Endothelial cell of umbilical vein (primary cell): ENCODE measurements at regions not wholly inside any gene's neighbourhood (a gene's known extent, or its start where the extent isn't known, plus 50 kb on each side); places are given as distances from the start of the nearest gene placed in this dataset.

ENCODE experiments used
- BruUV-seq: library from RNA; stranded (reverse); fragments of 400-500 nt; replicated peaks from 2 replicates; lab custom pipeline; 2021; lab: Mats Ljungman, UMichigan
- CTCF ChIA-PET: fragments of 300-600, 350-600 bp; sonication (Branson Sonifier 250); formaldehyde crosslinking; loops from one replicate; lab custom pipeline; 2021; ENCODE audit warnings: antibody characterized with exemption, inconsistent platforms; lab: Charles Lee
- POLR2A ChIA-PET: fragments of 300-600, 350-600 bp; sonication (Branson Sonifier 250); formaldehyde crosslinking; loops from one replicate; lab custom pipeline; 2021; ENCODE audit warnings: antibody characterized with exemption, inconsistent platforms; lab: Charles Lee
- DNase-seq: peaks from one replicate; pipeline ENCODE4 v3.0.0-alpha.2; 2011; ENCODE audit warnings: low read depth, low spot score
- FAIRE-seq: peaks from 2 replicates; lab custom pipeline; 2011; peaks lifted over from hg19 to GRCh38; lab: Jason Lieb, UNC
- H2AFZ ChIP-seq: 2 replicates; pipeline ENCODE4 v1.6.0; 2012; ENCODE audit warnings: low read depth, low read length, control low read depth, inconsistent platforms
- H3K27ac ChIP-seq: 2 replicates; pipeline ENCODE4 v1.5.1; 2011; ENCODE audit warnings: low read depth, mild to moderate bottlenecking, control low read depth, low read length, moderate library complexity; ENCODE audit not compliant: insufficient read depth
- H3K27me3 ChIP-seq, 2 experiments: 2 replicates each; pipeline versions ENCODE4 v1.6.0 to v1.6.1; 2011; ENCODE audit warnings: low read length in 2 of 2, mixed read lengths in 1 of 2; ENCODE audit not compliant: control insufficient read depth in 2 of 2, insufficient read depth in 2 of 2
- H3K36me3 ChIP-seq, 2 experiments: 2 replicates in 1 of 2; 3 replicates in 1 of 2; pipeline ENCODE4 v1.5.1; 2011; ENCODE audit warnings: low read length in 2 of 2, mild to moderate bottlenecking in 1 of 2, moderate library complexity in 1 of 2; ENCODE audit not compliant: control insufficient read depth in 2 of 2, insufficient read depth in 2 of 2; ENCODE audit errors: extremely low read depth in 1 of 2
- H3K4me1 ChIP-seq: 3 replicates; pipeline ENCODE4 v1.5.1; 2011; ENCODE audit warnings: mild to moderate bottlenecking, low read length; ENCODE audit not compliant: control insufficient read depth, insufficient read depth; ENCODE audit errors: extremely low read depth
- H3K4me2 ChIP-seq: 2 replicates; pipeline ENCODE4 v1.6.1; 2011; ENCODE audit warnings: low read length, control low read depth, mixed read lengths; ENCODE audit not compliant: insufficient read depth
- H3K4me3 ChIP-seq, 3 experiments: fragments of 200-600 bp in 1 of 3; sonication (generic), shearing (Covaris generic) in 1 of 3; replicated peaks in 1 of 3; 2 replicates each; pipeline ENCODE4 v1.5.1; 2011 to 2016; ENCODE audit warnings: control low read depth in 3 of 3, low read length in 3 of 3, mild to moderate bottlenecking in 2 of 3, inconsistent platforms in 1 of 3, low read depth in 1 of 3, moderate library complexity in 1 of 3; ENCODE audit not compliant: insufficient read depth in 1 of 3
- H3K79me2 ChIP-seq: 2 replicates; pipeline ENCODE4 v1.6.0; 2012; ENCODE audit warnings: low read length, inconsistent platforms; ENCODE audit not compliant: control insufficient read depth, insufficient read depth
- H3K9ac ChIP-seq: replicated peaks from 2 replicates; pipeline ENCODE3; 2011; ENCODE audit warnings: low read length, control low read depth; ENCODE audit not compliant: insufficient read depth; ENCODE audit errors: extremely low read depth
- H3K9me1 ChIP-seq: replicated peaks from 3 replicates; pipeline ENCODE4 v1.6.0; 2011; ENCODE audit warnings: mild to moderate bottlenecking, low read length; ENCODE audit not compliant: control insufficient read depth, insufficient read depth; ENCODE audit errors: extremely low read depth
- H3K9me3 ChIP-seq: replicated peaks from 2 replicates; pipeline ENCODE4 v1.5.1; 2012; ENCODE audit warnings: low read length, inconsistent platforms; ENCODE audit not compliant: control insufficient read depth, insufficient read depth
- H4K20me1 ChIP-seq: replicated peaks from 2 replicates; pipeline ENCODE3; 2011; ENCODE audit warnings: mild to moderate bottlenecking, low read length; ENCODE audit not compliant: control insufficient read depth, insufficient read depth; ENCODE audit errors: extremely low read depth
- CTCF ChIP-seq, 2 donors: IDR thresholded peaks; 1 replicate in 1 of 2; 2 replicates in 1 of 2; pipeline ENCODE4 v1.5.1; 2011; ENCODE audit warnings: low read length in 2 of 2, mild to moderate bottlenecking in 2 of 2, moderate library complexity in 2 of 2, control low read depth in 1 of 2, inconsistent platforms in 1 of 2, low read depth in 1 of 2; ENCODE audit not compliant: insufficient read depth in 1 of 2; ENCODE audit errors: extremely low read depth in 1 of 2
- EZH2 ChIP-seq: IDR thresholded peaks from 2 replicates; pipeline ENCODE4 v1.6.1; 2012; ENCODE audit warnings: borderline replicate concordance, low read depth, mild to moderate bottlenecking, moderate library complexity, low read length, inconsistent platforms; ENCODE audit not compliant: severe bottlenecking
- FOS ChIP-seq: IDR thresholded peaks from 2 replicates; pipeline ENCODE4 v1.6.1; 2011; ENCODE audit warnings: mild to moderate bottlenecking, low read length, moderate library complexity, borderline replicate concordance; ENCODE audit not compliant: insufficient read depth
- GATA2 ChIP-seq: IDR thresholded peaks from 2 replicates; pipeline ENCODE4 v1.7.0; 2011; ENCODE audit warnings: low read depth, mild to moderate bottlenecking, moderate library complexity, mixed read lengths, low read length; ENCODE audit not compliant: insufficient read length, insufficient read depth
- JUN ChIP-seq: IDR thresholded peaks from 2 replicates; pipeline ENCODE4 v1.6.1; 2011; ENCODE audit warnings: borderline replicate concordance, low read depth; ENCODE audit not compliant: insufficient read length, insufficient read depth
- MAX ChIP-seq: IDR thresholded peaks from 2 replicates; pipeline ENCODE4 v1.6.1; 2011; ENCODE audit not compliant: insufficient read depth, insufficient read length
- MYC ChIP-seq: IDR thresholded peaks from one replicate; pipeline ENCODE4 v1.6.1; 2011; ENCODE audit warnings: mild to moderate bottlenecking, low read depth, low read length
- POLR2A ChIP-seq: IDR thresholded peaks from 2 replicates; pipeline ENCODE4 v1.6.1; 2012; ENCODE audit warnings: low read depth, mild to moderate bottlenecking, control low read depth, low read length
- POLR2AphosphoS5 ChIP-seq: IDR thresholded peaks from 2 replicates; pipeline ENCODE4 v1.6.1; 2012; ENCODE audit warnings: low read depth, mild to moderate bottlenecking, control low read depth, low read length, moderate library complexity; ENCODE audit not compliant: insufficient read depth
- dilution Hi-C: fragments of 300-500 bp; cut with MboI; formaldehyde crosslinking; loops from one replicate; pipeline ENCODE4 v1.15.0; 2019; ENCODE audit warnings: low sequenced_read_pairs; ENCODE audit not compliant: extremely low pct_ligation_motif_present
- intact Hi-C: fragments of 100-400 bp; cut with micrococcal nuclease; formaldehyde crosslinking; loops from one replicate; pipeline ENCODE4 v1.10.0; 2022

DNA sequence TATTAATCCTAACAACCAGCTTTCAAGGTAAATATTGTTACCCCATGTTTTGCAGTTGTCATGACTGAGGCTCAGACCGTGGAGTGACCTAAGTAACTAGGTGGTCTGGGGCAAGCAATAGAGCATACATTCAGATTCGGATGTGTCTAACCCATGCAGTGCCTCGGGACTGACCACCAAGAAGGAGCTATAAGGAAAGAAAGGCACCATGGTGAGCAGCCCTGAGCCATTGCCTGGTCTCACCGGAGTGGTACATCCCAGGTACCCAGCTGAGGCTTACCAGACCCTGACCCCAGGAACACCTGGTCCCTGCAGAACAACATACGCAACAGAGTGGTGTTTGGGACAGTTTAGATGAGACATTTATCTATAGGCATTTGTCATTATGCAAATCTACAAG, 175.5 kb upstream of the ZMIZ1 start:
- no peaks in the 10 kb centered on the region for H3K9me1 ChIP-seq
- H3K4me3 ChIP-seq = no peak overlapping the region
- DNase-seq (no peak), FAIRE-seq (no peak)
- H3K36me3 ChIP-seq = no peaks in the 10 kb centered on the region
- no peaks in the 10 kb centered on the region for H3K4me1 ChIP-seq
- H3K27me3 ChIP-seq = peaks cover 15 to 18% of the 10 kb centered on the region in 2 experiments
- BruUV-seq = no TSS peak
- no peak overlapping the region for H3K9ac ChIP-seq
- no peak overlapping the region for H3K4me2 ChIP-seq
- H3K9me3 ChIP-seq = no peaks in the 10 kb centered on the region
- no peaks in the 10 kb centered on the region for H4K20me1 ChIP-seq
- TF ChIP-seq MAX (no peak), GATA2 (no peak), POLR2A (no peak), MYC (no peak), EZH2 (no peak), FOS (no peak), POLR2AphosphoS5 (no peak), CTCF (IDR thresholded peaks at IDR 0.05; ENCODE audit: extremely low read depth in 1 of 2, insufficient read depth in 1 of 2, low read depth in 1 of 2, low read length in 2 of 2) (no peak), JUN (no peak)
- no peak overlapping the region for H3K27ac ChIP-seq
- ChIA-PET POLR2A (no interaction called here), CTCF (interaction anchor here (0.8 kb wide), 1 partner anchor 302 kb away, joined by 3 read pairs; no protein-coding TSS in a partner anchor)
- intact Hi-C loops (no loop called here), dilution Hi-C loops (no loop called here)
- H2AFZ ChIP-seq = no peak overlapping the region
- H3K79me2 ChIP-seq = no peaks in the 10 kb centered on the region
